Colonic mucosa (tissue), 4 donors: ENCODE measurements at regions not wholly inside any gene's neighbourhood (a gene's known extent, or its start where the extent isn't known, plus 50 kb on each side); places are given as distances from the start of the nearest gene placed in this dataset.

Experiments
- DNase-seq: peaks from one replicate; pipeline ENCODE4 v3.0.0-alpha.2; 2020
- H3K27ac ChIP-seq: fragments of 200-600 bp; one replicate; pipeline ENCODE4 v1.8.0; 2021
- H3K27me3 ChIP-seq: fragments of 200-600 bp; one replicate; pipeline ENCODE4 v1.8.0; 2021
- H3K36me3 ChIP-seq: fragments of 200-600 bp; one replicate; pipeline ENCODE4 v1.8.0; 2021
- H3K4me1 ChIP-seq: fragments of 200-600 bp; one replicate; pipeline ENCODE4 v1.8.0; 2021; ENCODE audit warnings: mild to moderate bottlenecking
- H3K4me3 ChIP-seq: fragments of 200-600 bp; one replicate; pipeline ENCODE4 v1.8.0; 2021
- H3K9ac ChIP-seq, 2 donors: one replicate each; pipeline ENCODE4 v1.7.0; 2013; ENCODE audit warnings: control low read depth in 2 of 2, low read depth in 2 of 2, low read length in 2 of 2
- H3K9me3 ChIP-seq: fragments of 200-600 bp; one replicate; pipeline ENCODE4 v1.8.0; 2021
- intact Hi-C: fragments of 100-400 bp; cut with DNase I; formaldehyde crosslinking; loops from one replicate; pipeline ENCODE4 v1.14.1; 2022
- TF ChIP-seq, protein P1 (sequence below): fragments of 200-600 bp; IDR thresholded peaks from one replicate; pipeline ENCODE4 v1.8.0; 2022; ENCODE audit warnings: antibody characterized with exemption, mild to moderate bottlenecking
- donor health status: healthy.
- donor health status: DM: no; HTN: no; CAD: no.
- donor health status: DM: no; HTN: no; CAD: no.

DNA sequence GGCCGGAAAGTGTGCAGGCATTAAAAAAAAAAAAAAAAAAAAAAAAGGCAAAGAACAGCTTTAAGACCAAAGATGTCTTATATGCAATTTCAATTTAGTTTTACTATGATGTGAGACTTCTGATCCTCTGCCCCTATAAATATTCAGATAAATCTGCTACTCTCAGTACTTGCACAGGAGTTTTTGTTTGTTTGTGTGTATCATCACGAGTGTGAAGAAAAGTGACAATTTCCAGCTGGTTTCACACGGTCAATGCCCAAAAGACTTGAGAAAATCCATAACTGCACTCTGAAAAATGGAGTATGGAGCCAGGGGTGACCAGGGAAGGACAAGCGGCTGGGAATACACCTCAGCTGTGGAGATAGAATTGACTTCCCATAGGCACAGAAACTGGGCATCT lies 757.7 kb downstream of the C6orf118 start:
- Histone ChIP-seq H3K4me3 (no peak overlapping the region), H3K9ac (no peak overlapping the region), H3K9me3 (no peaks in the 10 kb centered on the region), H3K4me1 (no peaks in the 10 kb centered on the region), H3K27me3 (no peaks in the 10 kb centered on the region), H3K27ac (no peak overlapping the region), H3K36me3 (no peaks in the 10 kb centered on the region)
- no peak for DNase-seq
- TF ChIP-seq, protein P1, sequence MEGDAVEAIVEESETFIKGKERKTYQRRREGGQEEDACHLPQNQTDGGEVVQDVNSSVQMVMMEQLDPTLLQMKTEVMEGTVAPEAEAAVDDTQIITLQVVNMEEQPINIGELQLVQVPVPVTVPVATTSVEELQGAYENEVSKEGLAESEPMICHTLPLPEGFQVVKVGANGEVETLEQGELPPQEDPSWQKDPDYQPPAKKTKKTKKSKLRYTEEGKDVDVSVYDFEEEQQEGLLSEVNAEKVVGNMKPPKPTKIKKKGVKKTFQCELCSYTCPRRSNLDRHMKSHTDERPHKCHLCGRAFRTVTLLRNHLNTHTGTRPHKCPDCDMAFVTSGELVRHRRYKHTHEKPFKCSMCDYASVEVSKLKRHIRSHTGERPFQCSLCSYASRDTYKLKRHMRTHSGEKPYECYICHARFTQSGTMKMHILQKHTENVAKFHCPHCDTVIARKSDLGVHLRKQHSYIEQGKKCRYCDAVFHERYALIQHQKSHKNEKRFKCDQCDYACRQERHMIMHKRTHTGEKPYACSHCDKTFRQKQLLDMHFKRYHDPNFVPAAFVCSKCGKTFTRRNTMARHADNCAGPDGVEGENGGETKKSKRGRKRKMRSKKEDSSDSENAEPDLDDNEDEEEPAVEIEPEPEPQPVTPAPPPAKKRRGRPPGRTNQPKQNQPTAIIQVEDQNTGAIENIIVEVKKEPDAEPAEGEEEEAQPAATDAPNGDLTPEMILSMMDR = no peak
- intact Hi-C loops = no loop called here

DNA sequence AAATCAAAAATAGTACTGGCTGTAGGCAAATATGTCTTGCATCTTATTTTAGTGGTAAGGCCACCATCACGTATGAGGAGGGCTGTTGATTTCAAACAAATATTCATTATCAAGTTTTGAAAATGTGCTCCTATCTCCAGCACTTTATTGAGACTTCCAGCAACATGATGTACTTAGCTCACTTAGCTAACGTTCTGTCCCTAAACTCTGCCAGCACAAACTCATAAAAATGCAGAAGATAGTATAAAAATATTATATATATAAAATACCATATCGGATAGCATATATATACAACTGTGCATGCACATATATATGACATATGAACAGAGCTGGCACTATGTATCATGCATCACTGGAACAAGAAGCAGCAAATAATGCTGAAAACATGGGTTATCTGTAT lies 762.3 kb downstream of the C6orf118 start:
- Histone ChIP-seq H3K4me1 (no peaks in the 10 kb centered on the region), H3K27me3 (no peaks in the 10 kb centered on the region), H3K9me3 (no peaks in the 10 kb centered on the region), H3K4me3 (no peak overlapping the region), H3K27ac (no peak overlapping the region), H3K36me3 (no peaks in the 10 kb centered on the region), H3K9ac (no peak overlapping the region)
- intact Hi-C loops = no loop called here
- TF ChIP-seq, protein P1 = no peak
- no peak for DNase-seq

DNA sequence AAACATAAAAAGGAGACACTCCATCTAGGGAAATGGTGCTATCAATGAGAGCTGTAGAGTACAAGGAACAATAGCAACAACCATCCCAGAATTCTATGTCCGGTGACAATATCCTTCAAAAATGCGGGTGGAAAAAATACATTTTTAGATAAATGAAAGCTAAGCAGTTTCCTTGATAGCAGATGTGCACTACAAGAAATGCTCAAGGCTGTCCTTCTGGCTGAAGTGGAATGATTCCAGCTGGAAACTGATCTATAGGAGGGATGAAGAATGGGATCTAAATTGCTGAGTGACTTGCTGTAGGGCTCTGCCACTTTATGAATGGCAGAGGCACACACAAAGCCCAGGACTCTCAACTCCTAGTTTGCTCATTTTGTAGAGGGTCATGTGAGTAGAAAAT lies 763.1 kb downstream of the C6orf118 start:
- no peaks in the 10 kb centered on the region for H3K36me3 ChIP-seq
- TF ChIP-seq, protein P1 = no peak
- H3K4me3 ChIP-seq = no peak overlapping the region
- H3K27ac ChIP-seq = no peak overlapping the region
- no peaks in the 10 kb centered on the region for H3K4me1 ChIP-seq
- H3K9me3 ChIP-seq = no peaks in the 10 kb centered on the region
- H3K9ac ChIP-seq = no peak overlapping the region
- no peak for DNase-seq
- no peaks in the 10 kb centered on the region for H3K27me3 ChIP-seq
- intact Hi-C loops = no loop called here

DNA sequence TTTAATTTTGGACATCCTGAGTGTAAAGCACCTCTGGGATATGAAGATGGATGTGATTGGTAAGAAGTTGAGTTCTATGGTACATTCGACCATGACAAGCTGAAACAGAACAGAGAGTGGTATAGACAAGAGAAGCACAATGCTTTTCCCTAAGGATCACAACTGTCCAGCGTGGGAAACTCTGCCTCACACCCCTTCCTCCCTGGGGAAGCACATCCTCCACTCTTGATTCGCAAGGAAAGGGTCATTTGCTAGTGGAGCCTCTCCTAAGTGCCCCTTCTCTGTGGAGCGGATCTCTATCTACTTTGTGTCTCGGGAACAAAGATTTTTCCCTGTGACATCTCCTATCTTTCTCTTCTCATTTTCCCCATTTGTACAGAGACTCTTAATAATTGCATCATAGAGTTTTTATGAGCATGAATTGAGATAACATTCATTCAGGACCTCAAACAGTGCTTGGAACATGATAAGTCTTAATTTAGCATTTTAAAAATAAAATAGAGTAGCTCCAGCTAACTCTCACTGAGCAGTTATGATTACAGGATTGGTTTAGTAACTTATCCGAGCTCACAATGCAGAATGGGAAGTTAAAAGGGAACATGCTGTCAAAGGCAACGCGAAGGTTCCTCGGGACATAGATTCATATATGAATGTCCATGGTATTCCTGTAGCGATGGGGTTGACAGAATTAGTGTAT lies 775.2 kb downstream of the C6orf118 start:
- no peaks in the 10 kb centered on the region for H3K4me1 ChIP-seq
- DNase-seq = no peak
- H3K27me3 ChIP-seq = no peaks in the 10 kb centered on the region
- intact Hi-C loops = no loop called here
- H3K36me3 ChIP-seq = no peaks in the 10 kb centered on the region
- TF ChIP-seq, protein P1 = no peak
- no peak overlapping the region for H3K27ac ChIP-seq
- no peak overlapping the region for H3K9ac ChIP-seq
- H3K4me3 ChIP-seq = no peak overlapping the region
- H3K9me3 ChIP-seq = no peaks in the 10 kb centered on the region

DNA sequence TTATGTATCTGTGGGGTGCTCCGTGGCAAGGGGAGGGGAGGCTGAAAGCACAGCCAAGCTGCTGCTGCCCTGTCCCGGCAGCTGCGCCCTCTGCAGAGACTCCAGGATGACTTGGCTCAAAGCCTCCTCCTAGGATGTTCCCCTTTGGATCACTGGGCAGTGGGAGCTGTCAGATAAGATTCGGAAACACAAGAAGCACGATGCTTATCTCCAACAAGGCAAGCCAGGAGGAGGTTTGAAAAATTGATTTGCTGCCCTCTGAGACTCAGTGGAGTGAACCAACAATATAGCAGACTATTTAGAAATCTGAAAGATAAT lies 776.4 kb downstream of the C6orf118 start:
- no peak overlapping the region for H3K9ac ChIP-seq
- no peak for DNase-seq
- intact Hi-C loops = no loop called here

More for the DNA sequence above, 776.4 kb downstream of the C6orf118 start:
- TF ChIP-seq, protein P1 = no peak
- Histone ChIP-seq H3K27me3 (no peaks in the 10 kb centered on the region), H3K36me3 (no peaks in the 10 kb centered on the region), H3K4me3 (no peak overlapping the region), H3K9me3 (no peaks in the 10 kb centered on the region), H3K27ac (no peak overlapping the region), H3K4me1 (no peaks in the 10 kb centered on the region)
